GM21528 (cell line): ENCODE measurements at regions not wholly inside any gene's neighbourhood (a gene's known extent, or its start where the extent isn't known, plus 50 kb on each side); places are given as distances from the start of the nearest gene placed in this dataset.
"Not testable (repeated sequence)": the region's sequence is repeated elsewhere in the genome, so short reads cannot be mapped to it uniquely, and the experiment has no call there.

Experiments
- ATAC-seq: cut with Tn5 transposase; IDR thresholded peaks from one replicate; pipeline ENCODE4 v1.9.1; 2021; ENCODE audit warnings: mild to moderate bottlenecking, moderate library complexity; ENCODE audit not compliant: unreplicated experiment, low FRiP score

- ATAC-seq = no peak
Measured at GRCh38 chr7:79968077-79968648, 166.5 kb upstream of the GNAI1 start.

GRCh38 chr7:79965946-79966345 is 168.7 kb upstream of the GNAI1 start:
- no peak for ATAC-seq

- ATAC-seq = no peak
Measured at GRCh38 chr7:79964463-79964862, 170.2 kb upstream of the GNAI1 start.

- no peak for ATAC-seq
Measured at GRCh38 chr7:79953130-79953529, 181.5 kb upstream of the GNAI1 start.

GRCh38 chr7:79952399-79952798 is 182.2 kb upstream of the GNAI1 start:
- no peak for ATAC-seq

DNA sequence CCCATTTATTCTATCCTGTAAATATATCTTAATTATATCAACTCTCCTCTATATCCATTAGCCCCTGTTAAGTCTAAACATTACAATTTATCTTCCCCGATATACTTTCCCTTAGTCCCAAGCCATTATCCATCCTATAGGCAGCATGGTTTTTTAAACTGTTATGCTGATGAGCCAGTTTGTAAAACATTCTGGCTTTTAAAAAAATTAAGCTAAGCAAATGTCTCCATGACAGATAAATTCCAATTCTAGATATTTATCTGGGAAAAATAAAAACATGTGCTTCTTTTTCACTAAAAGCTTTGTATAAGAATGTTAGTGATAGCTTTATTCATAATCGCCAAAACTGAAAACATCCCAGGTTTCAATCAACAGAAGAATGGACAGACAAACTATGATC is 183.2 kb upstream of the GNAI1 start:
- ATAC-seq = no peak

- ATAC-seq = no peak
Measured at GRCh38 chr7:79949778-79950177, 184.9 kb upstream of the GNAI1 start.

- ATAC-seq = no peak
Measured at GRCh38 chr7:79936281-79936983, 198.2 kb upstream of the GNAI1 start.

DNA sequence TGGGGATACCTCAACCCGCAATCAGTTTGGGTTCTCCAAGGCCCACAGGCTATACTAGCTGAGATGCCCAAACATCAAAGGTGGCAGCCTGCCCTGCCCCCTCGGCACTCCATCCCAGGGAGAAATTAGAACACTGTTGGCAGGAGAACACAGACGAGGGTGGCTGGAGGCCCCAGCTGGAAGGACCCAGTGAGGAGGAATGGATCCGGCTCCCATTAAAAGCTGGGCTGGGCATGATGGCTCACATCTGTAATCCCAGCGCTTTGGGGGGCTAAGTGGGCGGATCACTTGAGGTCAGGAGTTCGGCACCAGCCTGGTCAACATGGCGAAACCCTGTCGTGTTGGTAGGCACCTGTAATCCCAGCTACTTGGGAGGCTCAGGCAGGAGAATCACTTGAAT is 199.9 kb upstream of the GNAI1 start:
- ATAC-seq = no peak

- ATAC-seq = no peak
Measured at GRCh38 chr7:79933144-79933543, 201.5 kb upstream of the GNAI1 start.

DNA sequence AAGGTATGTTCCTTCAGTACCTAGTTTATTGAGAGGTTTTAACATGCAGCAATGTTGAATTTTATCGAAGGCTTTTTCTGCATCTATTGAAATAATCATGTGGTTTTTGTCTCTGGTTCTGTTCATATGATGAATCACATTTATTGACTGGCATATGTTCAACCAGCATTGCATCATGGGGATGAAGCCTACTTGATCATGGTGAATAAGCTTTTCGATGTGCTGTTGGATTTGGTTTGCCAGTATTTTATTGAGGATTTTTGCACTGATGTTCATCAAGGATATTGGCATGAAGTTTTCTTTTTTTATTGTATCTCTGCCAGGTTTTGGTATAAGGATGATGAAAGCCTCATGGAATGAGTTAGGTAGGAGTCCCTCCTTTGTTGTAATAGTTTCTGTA is 204.0 kb upstream of the GNAI1 start:
- no peak for ATAC-seq

DNA sequence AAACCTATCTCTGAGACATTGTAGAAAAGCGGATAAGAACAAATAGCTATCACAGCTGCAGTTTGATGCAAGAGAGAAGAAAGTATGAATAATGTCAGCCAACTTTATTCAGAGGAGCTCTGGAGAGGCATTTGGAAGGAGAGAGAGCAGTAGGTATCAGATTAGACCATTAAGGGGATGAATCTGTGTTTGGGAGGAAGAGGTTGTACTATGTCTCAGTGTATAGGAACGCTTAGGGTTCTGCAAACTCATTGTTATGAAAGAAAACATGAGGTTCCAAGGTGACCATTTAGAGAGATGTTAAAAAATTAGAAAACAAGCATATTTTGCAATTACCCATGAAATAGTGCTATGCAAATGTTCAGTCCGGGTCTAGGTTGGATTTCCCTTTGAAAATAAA is 207.5 kb upstream of the GNAI1 start:
- no peak for ATAC-seq

GRCh38 chr7:79923953-79924352 is 210.7 kb upstream of the GNAI1 start:
- no peak for ATAC-seq

- no peak for ATAC-seq
Measured at GRCh38 chr7:79922894-79923293, 211.7 kb upstream of the GNAI1 start.

GRCh38 chr7:79921976-79922375 is 212.7 kb upstream of the GNAI1 start:
- no peak for ATAC-seq

DNA sequence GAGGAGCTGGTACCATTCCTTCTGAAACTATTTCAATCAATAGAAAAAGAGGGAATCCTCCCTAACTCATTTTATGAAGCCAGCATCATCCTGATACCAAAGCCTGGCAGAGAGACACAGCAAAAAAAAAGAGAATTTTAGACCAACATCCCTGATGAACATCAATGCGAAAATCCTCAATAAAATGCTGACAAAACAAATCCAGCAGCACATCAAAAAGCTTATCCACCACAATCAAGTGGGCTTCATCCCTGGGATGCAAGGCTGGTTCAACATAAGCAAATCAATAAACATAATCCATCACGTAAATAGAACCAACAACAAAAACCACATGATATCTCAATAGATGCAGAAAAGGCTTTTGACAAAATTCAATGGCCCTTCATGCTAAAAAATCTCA is 216.0 kb upstream of the GNAI1 start:
- ATAC-seq = not testable (repeated sequence)

- ATAC-seq = not testable (repeated sequence)
Measured at GRCh38 chr7:79915346-79915745, 219.3 kb upstream of the GNAI1 start.

- no peak for ATAC-seq
Measured at GRCh38 chr7:79912213-79912633, 222.4 kb upstream of the GNAI1 start.

DNA sequence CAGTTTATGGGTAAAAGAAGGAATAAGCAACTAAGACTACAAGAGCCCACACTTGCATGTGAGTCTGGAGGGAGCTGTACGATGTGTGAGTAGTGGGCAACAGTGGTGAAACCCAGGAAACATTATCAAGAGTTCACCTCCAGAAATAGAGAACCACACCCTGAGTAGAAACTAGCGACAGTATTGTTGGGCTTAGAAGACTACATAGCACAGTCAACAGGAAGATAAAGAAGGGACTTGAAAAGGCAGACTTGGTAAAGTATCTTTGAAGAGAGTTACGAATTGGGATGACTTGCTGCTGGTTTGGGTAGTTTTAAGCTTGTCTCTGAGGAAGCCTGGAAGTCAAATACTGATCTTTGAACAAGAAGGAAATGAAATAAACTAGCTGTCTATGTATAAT is 223.2 kb upstream of the GNAI1 start:
- ATAC-seq = no peak

DNA sequence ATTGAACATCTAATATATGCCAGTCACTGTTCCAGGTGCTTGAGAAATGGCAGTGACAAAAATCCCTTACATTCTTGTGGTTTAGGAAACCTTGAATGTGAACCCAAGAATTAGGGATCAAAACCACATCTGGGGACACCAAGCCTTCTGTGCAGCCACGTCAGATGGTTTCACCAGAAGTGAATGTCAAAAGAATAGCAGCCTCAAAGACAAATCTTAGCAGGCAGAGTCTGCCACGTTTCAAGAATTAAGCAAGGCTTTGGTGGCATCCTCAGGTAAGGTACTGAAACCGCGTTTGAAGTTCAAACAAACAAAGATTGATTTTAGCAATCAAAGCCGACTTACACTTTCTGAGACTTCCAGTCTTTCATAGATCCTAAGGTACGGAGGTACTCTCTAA is 225.5 kb upstream of the GNAI1 start:
- ATAC-seq = no peak

DNA sequence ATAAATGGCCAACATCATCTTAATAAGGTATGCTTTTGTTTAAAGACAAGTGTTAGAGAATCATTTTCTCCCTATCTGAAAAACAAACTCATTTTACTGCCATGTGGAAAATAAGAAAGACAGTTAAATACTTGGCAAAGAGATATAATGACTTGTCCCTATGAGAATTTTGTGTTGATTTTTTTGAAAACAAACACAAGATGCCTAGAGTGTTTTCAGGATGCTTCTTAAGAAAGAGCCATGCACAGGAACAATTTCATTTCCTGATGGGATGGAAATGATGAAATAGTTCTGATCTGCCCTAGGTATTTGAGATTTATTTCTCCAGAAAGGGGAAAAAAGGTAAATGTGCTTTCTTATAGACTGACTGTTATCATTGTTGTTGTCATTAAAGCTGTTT is 237.5 kb upstream of the GNAI1 start:
- ATAC-seq = no peak

- ATAC-seq = no peak
Measured at GRCh38 chr7:79893991-79894390, 240.6 kb upstream of the GNAI1 start.

DNA sequence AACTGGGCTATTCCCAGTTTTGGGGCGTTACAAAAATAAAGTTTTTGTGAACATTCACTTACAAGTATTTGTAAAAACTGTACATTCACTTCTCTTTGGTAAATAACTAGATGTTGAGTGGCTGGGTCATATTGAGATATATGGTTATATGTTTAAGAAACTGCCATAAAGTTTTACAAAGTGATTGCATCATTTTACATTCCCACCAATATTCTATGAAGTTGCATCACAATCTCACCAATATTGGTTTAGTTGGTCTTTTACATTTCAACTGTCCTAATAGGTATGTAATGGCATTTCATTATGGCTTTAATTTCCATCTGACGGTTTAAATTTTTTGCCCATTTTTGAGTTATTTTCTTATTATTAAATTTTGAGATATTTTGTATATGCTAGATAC is 251.7 kb upstream of the GNAI1 start:
- ATAC-seq = no peak
